A673 (cell line): ENCODE measurements at regions not wholly inside any gene's neighbourhood (a gene's known extent, or its start where the extent isn't known, plus 50 kb on each side); places are given as distances from the start of the nearest gene placed in this dataset.

Experiments used
- EZH2 ChIP-seq: fragments of 200-600 bp; sonication (generic); IDR thresholded peaks from 2 replicates; pipeline ENCODE4 v1.6.1; 2017; ENCODE audit warnings: borderline replicate concordance, low read depth, mild to moderate bottlenecking, mixed read lengths, antibody characterized with exemption, low read length; ENCODE audit not compliant: poor library complexity, severe bottlenecking
- TF ChIP-seq, protein P1 (sequence below): fragments of 300-800, 200-600 bp; sonication (generic); conservative IDR thresholded peaks from 2 replicates; pipeline ENCODE4 v1.5.1; 2017; ENCODE audit warnings: low read depth, mild to moderate bottlenecking, antibody characterized with exemption, low read length, moderate library complexity, mixed read lengths

DNA sequence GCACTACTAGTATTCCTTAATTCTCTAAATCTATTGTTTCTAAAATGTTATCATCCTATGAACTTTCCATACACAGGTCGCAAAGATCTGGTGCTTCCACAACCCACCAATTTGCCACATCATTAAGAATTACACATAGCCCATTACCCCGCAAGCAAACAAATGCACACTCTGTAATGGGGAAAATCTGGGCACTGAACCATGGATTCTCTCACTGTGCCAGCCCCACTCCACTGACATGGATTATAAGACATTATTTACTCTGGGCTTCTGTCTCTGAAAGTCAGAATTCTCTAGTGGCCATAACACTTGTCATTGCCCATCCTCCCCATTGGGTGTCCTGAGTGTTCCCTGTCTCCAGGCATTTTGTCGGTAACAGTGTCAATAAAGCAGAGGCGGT is 537.1 kb downstream of the EPHA4 start:
- TF ChIP-seq, protein P1, sequence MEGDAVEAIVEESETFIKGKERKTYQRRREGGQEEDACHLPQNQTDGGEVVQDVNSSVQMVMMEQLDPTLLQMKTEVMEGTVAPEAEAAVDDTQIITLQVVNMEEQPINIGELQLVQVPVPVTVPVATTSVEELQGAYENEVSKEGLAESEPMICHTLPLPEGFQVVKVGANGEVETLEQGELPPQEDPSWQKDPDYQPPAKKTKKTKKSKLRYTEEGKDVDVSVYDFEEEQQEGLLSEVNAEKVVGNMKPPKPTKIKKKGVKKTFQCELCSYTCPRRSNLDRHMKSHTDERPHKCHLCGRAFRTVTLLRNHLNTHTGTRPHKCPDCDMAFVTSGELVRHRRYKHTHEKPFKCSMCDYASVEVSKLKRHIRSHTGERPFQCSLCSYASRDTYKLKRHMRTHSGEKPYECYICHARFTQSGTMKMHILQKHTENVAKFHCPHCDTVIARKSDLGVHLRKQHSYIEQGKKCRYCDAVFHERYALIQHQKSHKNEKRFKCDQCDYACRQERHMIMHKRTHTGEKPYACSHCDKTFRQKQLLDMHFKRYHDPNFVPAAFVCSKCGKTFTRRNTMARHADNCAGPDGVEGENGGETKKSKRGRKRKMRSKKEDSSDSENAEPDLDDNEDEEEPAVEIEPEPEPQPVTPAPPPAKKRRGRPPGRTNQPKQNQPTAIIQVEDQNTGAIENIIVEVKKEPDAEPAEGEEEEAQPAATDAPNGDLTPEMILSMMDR, result no peak
- TF ChIP-seq EZH2, result no peak
